ENCODE measurements at regions not wholly inside any gene's neighbourhood (a gene's known extent, or its start where the extent isn't known, plus 50 kb on each side); places are given as distances from the start of the nearest gene placed in this dataset.
"Not testable (repeated sequence)": the region's sequence is repeated elsewhere in the genome, so short reads cannot be mapped to it uniquely, and the experiment has no call there.

DNA sequence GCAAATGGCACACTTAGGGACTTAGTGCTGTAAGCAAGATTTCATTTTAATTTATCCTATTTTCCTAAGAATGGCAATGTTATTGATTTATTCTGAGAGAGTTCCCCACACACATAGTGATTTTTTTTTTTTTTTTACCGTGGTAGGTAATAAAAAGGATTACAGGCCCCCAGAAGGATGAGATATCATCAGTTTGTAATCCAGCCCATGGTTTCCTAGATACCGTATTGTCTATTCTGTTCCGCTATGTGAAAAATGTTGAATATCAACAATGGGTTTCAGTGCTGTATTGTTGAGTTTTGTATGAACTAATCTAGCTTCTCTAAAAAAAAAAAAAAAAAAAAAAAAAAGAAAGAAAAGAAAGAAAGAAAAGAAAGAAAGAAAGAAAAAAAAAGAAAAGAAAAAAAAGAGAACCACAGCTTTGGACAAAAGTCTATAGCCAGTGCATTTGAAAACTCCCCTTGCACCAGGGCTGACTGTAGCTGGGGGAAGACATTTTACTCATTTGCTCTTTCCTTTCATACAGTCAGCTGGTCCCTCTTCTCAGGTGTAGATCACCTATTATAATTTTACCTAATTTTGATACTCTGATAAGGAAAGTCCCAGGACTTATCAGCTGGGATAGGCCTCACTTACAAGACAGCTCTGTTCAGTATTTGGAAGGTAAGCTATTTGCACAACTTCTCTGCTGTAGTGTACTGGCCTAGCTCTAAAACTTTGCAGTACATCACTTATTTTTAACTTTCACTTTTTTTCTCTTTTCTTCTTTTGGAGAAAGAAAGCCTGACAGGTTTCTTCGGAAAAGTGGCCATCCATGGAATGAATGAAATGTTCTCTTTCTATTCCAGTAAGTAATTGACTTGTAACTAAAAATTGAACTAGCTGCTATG, 101.4 kb upstream of the SOX2 start:
- ATAC-seq: no peak

DNA sequence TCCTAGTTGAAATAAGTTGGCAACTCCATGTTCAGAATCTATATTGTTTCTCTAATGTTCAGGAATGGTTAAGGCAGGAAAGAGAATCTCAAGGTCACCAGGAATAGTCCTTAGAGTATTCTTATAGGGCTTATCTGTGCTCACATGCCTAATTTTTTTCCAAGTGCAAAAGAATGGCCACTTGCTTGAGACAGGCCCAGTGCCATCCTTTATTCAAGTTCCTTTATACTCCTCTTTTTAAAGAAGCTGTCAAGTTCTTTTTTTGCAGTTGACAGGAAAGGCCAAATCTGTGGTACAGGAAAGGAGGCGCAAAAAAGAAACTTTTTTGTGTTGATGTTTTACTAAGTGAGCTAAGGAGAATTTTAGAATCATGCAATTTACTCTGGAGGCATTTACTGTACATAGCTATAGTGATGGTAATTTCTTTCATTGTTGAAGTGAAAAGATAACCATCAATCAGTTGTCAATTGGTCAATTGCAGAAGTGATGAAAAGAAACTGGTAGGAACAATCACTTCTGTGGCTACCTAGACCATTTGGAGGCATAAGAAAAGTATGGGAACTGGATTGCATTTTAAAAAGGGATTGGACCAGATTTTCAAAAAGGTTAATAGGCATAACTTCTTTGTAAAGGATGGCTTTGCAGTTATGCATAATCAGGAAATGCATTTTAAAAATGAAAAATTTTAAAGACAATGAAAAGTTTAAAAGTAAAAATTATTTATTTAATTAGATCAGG, 102.5 kb upstream of the SOX2 start:
- no peak overlapping the region for H3K4me3 ChIP-seq
- no peaks in the 10 kb centered on the region for H3K36me3 ChIP-seq
- H3K9me3 ChIP-seq: no peaks in the 10 kb centered on the region
- intact Hi-C loops (cut with DNase I): no loop called here
- no peaks in the 10 kb centered on the region for H3K27me3 ChIP-seq (ENCODE audit: low read depth)
- ATAC-seq (no peak), DNase-seq (no peak)
- H3K27ac ChIP-seq: no peak overlapping the region
- no peaks in the 10 kb centered on the region for H3K4me1 ChIP-seq
- TF ChIP-seq, protein P1, sequence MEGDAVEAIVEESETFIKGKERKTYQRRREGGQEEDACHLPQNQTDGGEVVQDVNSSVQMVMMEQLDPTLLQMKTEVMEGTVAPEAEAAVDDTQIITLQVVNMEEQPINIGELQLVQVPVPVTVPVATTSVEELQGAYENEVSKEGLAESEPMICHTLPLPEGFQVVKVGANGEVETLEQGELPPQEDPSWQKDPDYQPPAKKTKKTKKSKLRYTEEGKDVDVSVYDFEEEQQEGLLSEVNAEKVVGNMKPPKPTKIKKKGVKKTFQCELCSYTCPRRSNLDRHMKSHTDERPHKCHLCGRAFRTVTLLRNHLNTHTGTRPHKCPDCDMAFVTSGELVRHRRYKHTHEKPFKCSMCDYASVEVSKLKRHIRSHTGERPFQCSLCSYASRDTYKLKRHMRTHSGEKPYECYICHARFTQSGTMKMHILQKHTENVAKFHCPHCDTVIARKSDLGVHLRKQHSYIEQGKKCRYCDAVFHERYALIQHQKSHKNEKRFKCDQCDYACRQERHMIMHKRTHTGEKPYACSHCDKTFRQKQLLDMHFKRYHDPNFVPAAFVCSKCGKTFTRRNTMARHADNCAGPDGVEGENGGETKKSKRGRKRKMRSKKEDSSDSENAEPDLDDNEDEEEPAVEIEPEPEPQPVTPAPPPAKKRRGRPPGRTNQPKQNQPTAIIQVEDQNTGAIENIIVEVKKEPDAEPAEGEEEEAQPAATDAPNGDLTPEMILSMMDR (IDR thresholded peaks at IDR 0.05): no peak

More for the DNA sequence above, 101.4 kb upstream of the SOX2 start:
- Histone ChIP-seq H3K4me1 (no peaks in the 10 kb centered on the region), H3K27ac (no peak overlapping the region), H3K4me3 (no peak overlapping the region), H3K27me3 (ENCODE audit: low read depth) (no peaks in the 10 kb centered on the region), H3K9me3 (no peaks in the 10 kb centered on the region), H3K36me3 (no peaks in the 10 kb centered on the region)
- TF ChIP-seq, protein P1 (IDR thresholded peaks at IDR 0.05): no peak
- no peak for DNase-seq
- intact Hi-C loops (cut with DNase I): no loop called here

GRCh38 chr3:181604267-181604666, 107.5 kb upstream of the SOX2 start:
- intact Hi-C loops (cut with DNase I): no loop called here
- Histone ChIP-seq H3K9me3 (no peaks in the 10 kb centered on the region), H3K4me1 (no peaks in the 10 kb centered on the region), H3K27me3 (ENCODE audit: low read depth) (no peaks in the 10 kb centered on the region), H3K4me3 (no peak overlapping the region), H3K36me3 (no peaks in the 10 kb centered on the region), H3K27ac (no peak overlapping the region)
- TF ChIP-seq, protein P1 (IDR thresholded peaks at IDR 0.05): no peak
- ATAC-seq: no peak
- DNase-seq: no peak

- TF ChIP-seq, protein P1 (IDR thresholded peaks at IDR 0.05): no peak
- Histone ChIP-seq H3K27me3 (ENCODE audit: low read depth) (no peaks in the 10 kb centered on the region), H3K27ac (no peak overlapping the region), H3K4me3 (no peak overlapping the region), H3K9me3 (no peaks in the 10 kb centered on the region), H3K4me1 (no peaks in the 10 kb centered on the region), H3K36me3 (no peaks in the 10 kb centered on the region)
- ATAC-seq (no peak), DNase-seq (no peak)
- intact Hi-C loops (cut with DNase I): no loop called here
Measured at GRCh38 chr3:181596126-181596525, 115.6 kb upstream of the SOX2 start.

DNA sequence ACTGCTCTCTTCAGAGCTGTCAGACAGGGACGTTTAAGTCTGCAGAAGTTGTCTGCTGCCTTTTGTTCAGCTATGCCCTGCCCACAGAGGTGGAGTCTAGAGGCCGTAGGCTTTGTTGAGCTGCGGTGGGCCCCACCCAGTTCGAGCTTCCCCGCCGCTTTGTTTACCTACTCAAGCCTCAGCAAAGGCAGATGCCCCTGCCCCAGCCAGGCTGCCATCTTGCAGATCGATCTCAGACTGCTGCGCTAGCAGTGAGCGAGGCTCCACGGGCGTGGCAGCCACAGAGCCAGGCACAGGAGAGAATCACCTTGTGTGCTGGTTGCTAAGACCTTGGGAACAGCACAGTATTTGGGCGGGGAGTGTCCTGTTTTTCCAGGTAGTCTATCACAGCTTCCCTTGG, 120.8 kb upstream of the SOX2 start:
- H3K4me1 ChIP-seq; H3K27ac ChIP-seq; H3K9me3 ChIP-seq; H3K4me3 ChIP-seq; H3K36me3 ChIP-seq; DNase-seq; intact Hi-C loops (cut with DNase I); ATAC-seq; H3K27me3 ChIP-seq (ENCODE audit: low read depth): not testable (repeated sequence)

- no peaks in the 10 kb centered on the region for H3K9me3 ChIP-seq
- TF ChIP-seq, protein P1 (IDR thresholded peaks at IDR 0.05): no peak
- H3K4me1 ChIP-seq: no peaks in the 10 kb centered on the region
- no peak for ATAC-seq
- H3K27ac ChIP-seq: no peak overlapping the region
- DNase-seq: no peak
- no peaks in the 10 kb centered on the region for H3K27me3 ChIP-seq (ENCODE audit: low read depth)
- H3K4me3 ChIP-seq: no peak overlapping the region
- H3K36me3 ChIP-seq: no peaks in the 10 kb centered on the region
- intact Hi-C loops (cut with DNase I): no loop called here
Measured at GRCh38 chr3:181582619-181583018, 129.1 kb upstream of the SOX2 start.
